T-helper 1 cell (primary cell): ENCODE measurements at regions not wholly inside any gene's neighbourhood (a gene's known extent, or its start where the extent isn't known, plus 50 kb on each side); places are given as distances from the start of the nearest gene placed in this dataset.
A peak's percentile ranks its signal among the peaks of the same experiment; 100 is the strongest.

ENCODE experiments used
- DNase-seq, 5 donors: peaks; one replicate each; pipeline ENCODE4 v3.0.0-alpha.2; 2012 to 2020

DNA sequence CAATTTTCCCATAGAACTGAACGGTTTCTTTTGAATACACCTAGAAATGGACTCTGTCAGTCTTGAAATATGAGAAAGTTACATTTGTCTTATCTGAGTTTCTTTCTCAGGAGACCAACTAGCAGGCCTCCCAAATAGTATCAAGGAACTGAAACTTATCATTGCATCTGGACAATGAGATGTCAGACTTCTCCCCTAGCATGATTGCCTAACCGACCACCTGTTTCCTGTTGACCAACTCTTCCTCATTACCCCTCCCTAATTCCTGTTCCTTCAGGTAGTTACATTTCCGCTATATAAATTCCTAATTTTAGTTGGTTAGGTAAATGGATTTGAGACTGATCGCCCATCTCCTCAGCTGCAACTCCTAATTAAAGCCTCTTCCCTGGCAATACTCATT is 1587.3 kb downstream of the NCAM2 start:
- DNase-seq: no peak

DNA sequence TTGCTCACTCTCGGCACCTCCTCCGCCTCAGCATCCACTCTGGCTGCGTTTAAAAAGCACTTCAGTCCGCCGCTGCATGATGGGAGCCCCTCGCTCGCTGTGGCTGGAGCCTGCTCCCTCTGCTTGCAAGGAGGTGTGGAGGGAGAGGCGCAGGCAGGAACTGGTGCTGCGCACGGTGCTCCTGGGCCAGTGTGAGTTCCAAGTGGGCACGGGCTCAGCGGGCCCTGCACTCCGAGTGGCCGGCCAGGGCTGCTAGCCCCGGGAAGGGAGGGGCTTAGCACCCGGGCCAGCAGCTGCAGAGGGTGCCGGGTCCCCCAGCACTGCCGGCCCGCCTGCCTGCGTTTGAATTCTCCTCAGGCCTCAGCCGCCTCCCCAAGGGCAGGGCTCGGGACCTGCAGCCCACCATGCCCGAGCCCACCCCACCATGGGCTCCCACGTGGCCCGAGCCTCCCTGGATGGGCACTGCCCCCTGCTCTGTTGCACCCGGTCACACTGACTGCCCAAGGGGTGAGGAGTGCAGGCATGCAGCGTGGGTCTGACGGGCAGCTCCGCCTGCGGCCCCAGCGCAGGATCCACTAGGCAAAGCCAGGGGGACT is 1599.5 kb downstream of the NCAM2 start:
- DNase-seq: no peak

DNA sequence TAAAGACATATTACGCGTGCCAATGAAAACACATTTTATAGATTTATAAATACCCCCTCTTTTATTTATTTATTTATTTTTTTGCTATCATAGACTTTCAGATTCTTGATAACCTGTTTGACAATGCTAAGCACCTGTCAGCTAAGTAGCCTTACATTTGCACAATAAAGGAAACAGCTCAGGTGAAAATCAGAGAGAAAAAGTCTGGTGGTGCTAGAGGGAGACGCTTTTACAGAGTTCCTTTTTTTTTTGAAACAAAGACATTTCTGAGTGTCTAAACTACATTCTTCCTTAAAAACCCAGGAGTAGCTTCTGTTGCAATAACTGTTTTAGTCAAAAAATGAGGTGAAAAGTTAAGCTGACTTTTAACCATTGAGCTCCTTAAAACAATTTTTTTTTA is 1611.6 kb downstream of the NCAM2 start:
- DNase-seq: no peak

DNA sequence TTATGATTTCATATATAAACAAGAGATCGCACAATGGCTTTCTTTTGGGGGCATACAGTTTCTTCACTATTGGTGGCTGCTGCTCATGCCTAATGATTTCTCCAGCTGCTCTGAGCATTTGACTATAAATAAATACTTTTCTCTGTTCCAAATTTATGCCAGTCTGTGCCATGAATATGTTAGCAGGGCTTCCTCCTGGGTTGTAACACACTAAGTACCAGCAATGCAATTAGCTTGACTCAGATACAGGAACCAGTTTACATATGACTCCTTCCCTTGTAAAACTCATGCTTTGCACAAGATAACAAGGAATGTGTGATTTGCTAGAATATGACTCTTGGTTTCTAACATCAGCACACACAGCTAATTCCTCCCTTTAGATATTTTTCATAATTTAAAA is 1629.7 kb downstream of the NCAM2 start:
- no peak for DNase-seq

DNA sequence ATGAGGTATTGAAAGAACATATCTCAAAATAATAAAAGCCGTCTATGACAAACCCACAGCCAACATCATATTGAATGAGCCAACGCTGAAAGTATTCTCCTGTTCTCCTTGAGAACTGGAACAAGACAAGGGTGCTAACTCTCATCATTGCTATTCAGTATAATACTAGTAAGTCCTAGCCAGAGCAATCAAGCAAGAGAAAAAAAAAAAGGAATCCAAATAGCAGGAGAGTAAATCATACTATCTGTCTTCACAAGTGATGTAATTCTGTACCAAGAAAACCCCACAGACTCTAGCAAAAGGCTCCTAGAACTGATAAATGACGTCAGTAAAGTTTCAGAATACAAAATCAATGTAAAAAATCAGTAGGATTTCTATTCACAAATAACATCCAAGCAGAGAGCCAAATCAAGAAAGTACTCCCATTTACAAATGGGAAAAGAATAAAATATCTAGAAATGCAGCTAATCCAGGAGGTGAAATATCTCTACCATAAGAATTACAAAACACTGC is 1632.8 kb downstream of the NCAM2 start:
- DNase-seq: no peak

DNA sequence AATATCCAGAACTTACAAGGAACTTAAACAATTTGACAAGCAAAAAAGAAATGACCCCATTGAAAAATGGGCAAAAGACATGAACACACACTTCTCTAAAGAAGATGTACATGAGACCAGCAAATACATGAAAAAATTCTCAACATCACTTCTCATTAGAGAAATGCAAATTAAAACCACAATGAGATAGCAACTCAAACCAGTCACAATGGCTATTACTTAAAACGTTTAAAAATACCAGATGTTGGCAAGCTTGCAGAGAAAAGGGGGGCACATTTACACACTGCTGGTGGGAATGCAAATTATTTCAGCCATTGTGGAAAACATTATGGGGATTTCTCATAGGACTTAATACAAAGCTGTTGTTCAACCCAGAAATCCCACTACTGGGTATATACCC is 1634.0 kb downstream of the NCAM2 start:
- DNase-seq: no peak

DNA sequence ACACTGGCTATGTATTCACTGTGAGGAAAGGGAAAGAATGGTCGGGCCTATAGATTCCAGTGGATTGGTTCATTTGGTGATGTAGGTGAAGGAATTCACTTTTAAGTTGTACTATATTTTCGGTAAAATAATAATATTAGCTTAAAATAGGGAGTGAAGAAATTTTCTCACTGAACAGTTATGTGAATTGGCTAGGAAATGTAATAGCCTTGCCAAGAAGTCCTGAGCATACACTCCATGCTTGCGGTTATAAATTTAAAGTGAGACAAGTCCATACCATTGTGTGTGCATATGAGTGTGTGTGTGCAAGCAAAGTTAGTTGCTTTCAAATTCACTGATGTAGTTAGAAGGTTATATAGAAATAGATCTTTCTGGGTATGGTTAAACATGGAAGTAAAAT is 1651.0 kb downstream of the NCAM2 start:
- no peak for DNase-seq

DNA sequence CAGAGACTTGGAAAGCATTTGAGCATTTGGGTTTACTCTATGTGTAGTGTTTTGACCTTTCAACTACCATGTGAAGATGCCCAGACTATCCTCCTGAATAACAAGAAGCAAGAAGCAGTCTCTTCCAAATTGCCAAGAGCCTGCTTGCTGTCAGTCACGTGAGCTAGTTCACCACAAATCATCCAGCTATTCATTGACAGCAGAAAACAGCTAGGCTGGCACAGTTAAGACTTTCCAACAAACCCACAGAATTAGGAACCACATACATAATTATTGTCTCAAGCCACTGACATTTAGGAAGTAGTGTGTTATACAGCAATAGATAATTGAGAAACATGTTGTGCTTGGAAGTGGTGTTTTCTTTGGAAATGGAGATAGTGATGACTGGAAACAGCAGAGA is 1652.0 kb downstream of the NCAM2 start:
- no peak for DNase-seq

DNA sequence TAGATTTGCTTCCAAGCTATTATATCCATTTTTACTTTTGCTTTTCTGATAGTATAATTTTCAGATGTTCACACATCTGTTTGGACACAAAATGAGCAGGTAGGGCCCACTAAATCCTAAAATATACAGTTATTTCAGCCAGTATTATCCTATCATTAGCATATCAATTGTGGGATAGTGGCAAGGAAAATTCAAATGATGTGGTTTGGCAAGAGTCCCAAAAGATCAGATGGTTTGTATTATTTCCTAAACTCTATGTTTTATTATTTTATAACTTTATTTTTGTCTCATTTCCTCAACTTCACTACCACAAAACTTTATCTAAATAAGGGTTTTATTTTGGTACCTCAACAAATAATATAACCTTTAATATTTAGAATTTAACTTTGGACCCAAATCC is 1659.6 kb downstream of the NCAM2 start:
- DNase-seq: no peak

DNA sequence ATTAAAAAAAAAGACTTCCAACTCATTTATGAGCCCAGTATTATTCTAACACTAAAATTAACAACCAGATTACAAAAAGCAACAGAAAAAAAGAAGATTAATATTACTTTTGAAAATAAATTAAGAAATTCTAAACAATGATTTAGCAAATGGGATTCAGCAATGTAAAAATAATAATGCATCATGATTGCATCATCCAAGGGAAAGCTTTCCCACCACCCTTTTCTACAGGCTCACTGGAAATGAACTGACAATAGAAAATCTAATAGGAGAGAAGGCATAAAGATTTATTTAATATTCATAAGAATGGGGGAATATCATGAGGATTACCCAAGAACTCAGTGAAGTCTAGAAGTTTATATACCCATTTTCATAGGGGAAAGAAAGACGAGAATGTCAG is 1671.9 kb downstream of the NCAM2 start:
- DNase-seq: no peak

DNA sequence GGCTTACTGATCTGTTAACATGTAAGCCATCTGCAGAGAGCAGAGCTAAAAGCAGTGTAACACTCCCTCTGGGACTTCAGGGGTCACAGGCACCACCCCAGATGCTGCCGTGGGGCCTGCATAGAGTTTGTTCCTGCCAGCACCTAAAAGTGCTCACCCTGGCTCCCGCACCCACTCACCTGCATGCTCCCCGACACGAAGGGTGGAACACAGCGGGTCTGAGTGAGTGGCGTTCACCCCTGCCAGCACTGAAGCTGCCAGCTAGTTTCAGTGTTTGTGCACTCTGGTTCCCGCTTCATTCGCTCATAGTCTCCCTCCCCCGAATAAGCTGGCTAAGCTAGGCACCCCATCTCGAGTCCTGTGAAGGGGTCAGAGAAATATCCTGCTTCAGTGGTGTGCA is 1681.0 kb downstream of the NCAM2 start:
- DNase-seq: no peak

DNA sequence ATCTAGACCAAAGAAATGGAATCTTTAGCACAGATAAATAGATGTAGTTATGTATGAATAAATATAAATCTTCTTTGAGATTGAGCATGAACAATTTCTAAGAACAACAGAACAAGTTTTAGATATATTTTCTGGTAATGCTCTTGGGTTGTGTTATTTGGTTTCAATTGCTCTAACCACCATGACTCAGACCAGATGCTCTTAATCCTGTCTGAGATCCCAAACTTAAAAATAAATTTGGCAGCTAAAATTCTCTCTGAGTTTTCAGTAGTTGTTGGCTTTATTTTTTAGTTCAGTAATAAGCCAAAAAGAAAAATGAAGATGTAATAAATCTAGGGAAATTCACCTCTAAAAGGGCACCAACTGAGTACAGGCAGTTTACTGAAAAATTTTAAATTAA is 1693.4 kb downstream of the NCAM2 start:
- DNase-seq: no peak

DNA sequence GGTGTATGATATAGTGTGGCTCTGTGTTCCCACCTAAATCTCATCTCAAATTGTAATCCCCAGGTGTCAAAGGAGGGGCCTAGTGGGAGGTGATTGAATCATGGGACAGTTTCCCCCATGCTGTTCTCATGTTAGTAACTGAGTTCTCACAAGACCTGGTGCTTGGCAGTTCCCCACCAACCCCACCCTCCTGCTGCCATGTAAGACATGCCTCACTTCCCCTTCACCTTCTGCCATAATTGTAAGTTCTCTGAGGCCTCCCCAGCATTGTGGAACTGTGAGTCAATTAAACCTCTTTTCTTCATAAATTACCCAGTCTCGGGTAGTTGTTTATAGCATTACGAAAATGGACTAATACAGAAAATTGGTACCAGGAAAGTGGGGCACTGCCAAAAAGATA is 1705.3 kb downstream of the NCAM2 start:
- DNase-seq: no peak

DNA sequence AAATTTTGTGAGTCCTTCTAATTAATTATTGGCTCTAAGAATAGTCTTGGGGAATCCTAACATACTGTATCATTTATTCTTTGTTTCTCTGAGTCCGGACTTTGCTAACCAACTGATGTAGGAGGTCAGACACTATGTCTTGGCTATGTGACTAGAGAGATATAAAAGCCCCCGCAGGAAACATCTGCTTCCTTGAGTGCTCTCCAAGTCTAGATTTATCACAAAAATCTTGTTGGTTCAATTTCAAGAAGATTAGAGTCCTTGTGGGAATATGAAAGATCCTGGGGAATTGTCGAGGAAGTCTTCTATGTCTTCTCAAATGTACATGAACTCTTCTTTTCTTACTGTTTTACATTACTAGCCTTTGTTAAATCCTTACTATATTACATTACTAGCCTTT is 1712.5 kb downstream of the NCAM2 start:
- DNase-seq: no peak

DNA sequence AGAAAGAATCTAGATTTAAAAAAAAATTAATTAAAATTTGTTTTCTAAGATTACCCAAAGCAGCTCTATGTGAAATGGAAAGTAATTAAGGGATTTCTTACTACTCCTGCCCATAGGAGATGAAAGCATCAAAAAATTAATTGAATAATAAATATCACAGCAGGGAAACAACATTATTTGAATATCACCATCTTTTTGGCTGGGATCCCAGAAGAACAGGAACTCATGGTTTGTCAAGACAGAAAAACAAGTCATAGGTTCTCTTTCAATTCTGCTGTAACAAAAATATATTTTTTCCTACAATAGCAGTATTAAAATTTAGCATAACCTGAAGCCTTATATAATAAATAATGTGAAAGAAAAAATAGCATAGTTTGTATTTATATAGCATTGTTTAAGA is 1713.4 kb downstream of the NCAM2 start:
- DNase-seq: no peak

DNA sequence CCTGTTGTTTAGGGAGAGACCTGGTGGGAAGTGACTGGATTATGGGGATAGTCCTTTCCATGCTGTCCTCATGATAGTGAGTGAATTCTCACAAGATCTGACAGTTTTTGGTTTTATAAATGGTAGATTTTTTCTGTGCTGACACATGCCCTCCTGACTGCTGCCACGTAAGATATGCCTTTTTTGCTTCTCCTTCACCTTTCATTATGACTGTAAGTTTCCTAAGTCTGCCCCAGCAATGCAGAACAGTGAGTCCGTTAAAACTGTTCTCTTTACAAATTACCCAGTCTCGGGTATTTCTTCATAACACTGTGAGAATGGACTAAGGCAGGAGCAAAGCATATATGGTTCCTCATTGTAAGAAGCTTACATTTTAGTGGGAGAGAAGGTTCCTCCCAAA is 1727.2 kb downstream of the NCAM2 start:
- DNase-seq: no peak

DNA sequence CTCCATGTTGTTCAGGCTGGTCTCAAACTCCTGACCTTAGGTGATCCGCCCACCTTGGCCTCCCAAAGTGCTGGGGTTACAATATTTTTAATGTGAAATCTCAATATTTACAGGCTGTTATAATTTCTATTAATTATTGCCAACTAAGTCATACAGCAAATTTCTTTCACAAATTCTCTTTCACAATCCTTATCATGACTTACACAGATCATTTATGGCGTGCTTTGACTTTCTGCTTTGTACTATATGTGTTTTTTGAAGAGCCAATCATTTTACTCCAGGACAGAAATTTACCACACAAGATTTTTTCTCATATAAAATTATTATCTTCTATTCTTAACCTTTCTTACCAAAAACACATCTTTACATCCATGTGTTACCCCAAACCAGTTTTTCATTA is 1729.9 kb downstream of the NCAM2 start:
- no peak for DNase-seq

DNA sequence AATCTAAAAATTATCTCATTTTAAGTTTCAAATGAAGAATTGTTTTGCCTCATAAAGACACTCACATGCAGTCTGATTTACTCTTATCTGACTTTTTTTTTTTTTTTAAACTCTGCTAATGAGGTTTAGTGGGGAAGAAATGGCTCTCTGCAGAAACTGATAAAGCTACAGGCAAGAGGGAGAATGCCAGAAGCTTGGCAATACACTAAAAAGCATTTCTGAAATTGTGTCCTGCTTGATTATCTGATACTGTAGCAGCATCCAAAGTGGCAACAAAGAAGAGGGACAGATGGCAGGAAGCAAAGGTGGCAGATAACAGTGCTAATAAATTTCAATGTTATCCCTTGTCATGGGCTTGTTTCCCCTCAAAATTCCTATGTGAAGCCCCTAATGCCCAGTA is 1744.9 kb downstream of the NCAM2 start:
- DNase-seq: no peak

DNA sequence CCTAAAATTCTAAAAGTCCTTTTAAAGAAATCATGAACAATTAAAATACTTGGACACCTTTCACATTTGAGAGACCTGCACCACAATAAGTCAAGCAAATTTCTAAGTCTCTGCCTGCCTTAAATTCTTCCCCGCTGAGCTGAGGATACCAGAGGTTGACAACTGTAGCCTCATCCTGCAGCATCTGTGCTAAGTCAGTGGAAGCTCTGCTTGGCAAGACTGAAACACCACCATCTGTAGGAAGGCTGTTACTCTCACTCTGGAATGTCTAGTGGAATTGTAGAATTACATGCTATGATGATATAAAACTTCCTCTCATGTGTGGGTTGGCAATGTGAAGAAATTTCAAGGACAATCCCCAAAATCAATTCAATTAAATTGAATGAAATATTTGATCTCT is 1756.5 kb downstream of the NCAM2 start:
- DNase-seq: no peak

DNA sequence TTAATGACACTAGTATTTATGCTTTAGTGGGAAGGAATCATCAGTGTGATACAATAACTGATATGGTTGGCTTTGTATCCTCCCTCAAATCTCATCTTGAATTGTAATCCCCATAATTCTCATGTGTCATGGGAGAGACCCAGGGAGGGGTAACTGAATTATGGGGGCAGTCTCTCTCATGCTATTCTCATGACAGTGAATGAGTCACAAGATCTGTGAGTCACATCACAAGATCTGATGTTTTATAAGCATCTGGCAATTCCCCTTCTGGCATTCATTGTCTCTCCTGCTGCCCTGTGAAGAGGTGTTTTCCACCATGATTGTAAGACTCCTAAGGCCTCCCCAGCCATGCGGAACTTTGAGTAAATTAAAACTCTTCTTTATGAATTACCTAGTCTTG is 1760.3 kb downstream of the NCAM2 start:
- DNase-seq: no peak

DNA sequence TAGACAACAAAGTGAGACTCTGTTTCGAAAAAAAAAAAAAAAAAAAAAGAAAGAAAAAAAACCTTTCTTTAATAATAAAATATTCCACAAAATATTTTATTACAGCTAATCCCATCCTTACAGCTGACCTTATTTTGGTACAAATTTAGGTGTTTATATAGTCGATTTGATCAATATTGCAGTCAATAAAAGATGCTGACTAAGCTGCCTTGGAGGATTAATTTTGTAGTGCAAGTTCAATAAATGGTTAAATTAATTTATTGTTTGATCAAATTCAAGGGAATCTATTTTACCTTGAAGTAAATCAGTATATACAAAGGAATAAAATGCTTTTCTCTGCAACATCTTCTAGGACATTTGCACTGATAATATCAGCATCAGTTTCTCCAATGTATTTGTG is 1764.3 kb downstream of the NCAM2 start:
- no peak for DNase-seq

DNA sequence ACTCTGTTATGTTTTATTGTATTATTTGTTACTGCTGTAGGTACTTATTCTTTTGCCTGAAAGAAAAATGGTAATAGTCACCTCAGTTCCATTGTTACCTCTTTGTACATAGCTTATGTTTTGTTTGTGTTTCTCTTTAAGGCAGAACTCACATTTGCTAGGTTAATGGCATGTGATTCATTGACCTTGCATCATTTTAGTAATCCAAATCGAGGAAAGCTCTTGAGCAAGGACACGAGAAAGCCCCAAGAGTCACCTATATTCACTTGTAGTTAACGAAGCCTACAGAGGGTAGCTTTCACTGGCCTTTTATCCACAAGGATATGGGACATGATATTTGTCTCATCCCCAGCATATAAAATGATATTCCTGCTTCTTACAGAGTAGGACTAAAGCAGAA is 1765.2 kb downstream of the NCAM2 start:
- DNase-seq: no peak

DNA sequence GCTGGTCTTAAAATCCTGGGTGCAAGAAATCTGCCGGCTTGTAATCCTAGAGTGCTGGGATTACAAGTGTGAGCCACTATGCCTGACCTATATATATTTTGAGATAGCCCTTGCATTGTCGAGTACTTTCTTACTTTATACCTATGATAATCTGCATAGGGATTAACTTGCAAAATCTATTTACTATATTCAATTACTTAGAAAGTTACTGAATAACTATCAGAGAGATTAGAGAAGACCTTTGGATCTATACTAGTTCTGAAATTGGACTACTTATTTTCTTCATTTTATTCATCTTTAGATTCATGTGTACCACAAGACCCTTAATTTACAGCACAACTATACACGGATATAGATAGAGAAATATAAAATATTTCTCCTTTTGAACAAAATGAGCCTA is 1766.0 kb downstream of the NCAM2 start:
- DNase-seq: no peak

DNA sequence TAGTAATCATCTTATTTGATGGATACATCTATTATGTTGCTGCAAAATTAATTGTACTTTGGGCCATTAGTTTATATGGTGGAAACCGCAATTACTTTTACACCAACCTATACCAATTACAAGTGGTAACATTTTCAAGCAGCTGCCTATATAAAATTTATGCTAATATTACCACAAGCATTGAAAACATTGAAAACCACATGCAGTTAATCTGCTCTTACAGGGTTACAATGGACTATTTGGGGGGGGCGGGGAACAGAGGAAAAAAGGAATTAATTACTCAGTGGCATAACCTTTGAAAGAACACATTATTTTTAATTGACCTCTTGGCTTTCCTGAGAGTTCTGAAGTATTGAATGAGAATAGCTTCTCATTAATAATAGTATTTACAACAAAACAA is 1793.2 kb downstream of the NCAM2 start:
- DNase-seq: no peak

DNA sequence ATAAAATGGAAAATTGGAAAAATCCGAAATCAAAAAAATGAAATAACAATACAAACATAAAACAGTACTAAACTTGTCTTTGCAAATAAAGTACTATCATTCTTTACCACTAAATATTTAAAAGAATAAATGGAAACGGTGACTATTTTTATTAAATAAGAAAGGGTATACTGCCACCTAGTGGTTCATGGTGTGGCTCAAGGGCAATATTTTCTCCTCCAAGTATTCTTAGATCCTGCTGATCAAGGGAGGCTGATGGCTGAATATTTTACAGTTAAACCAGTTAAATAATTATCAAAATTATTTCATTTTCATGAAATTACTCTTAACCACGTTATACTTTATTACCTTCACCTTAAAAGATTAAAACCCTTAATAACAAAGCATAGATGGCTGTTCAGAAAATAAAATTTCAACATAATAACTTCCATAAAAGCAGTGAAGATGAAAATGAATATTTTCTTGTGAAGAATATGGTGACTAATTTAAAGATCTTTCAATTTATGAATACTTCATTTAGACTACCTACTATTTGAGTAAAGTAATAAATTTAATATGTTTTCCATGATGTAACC is 1793.9 kb downstream of the NCAM2 start:
- peak in 1 of 5 donors; percentile 3 for DNase-seq
